Vagina (tissue), 2 donors: ENCODE measurements at regions not wholly inside any gene's neighbourhood (a gene's known extent, or its start where the extent isn't known, plus 50 kb on each side); places are given as distances from the start of the nearest gene placed in this dataset.

ENCODE experiments used
- POLR2A ChIP-seq, 2 donors: fragments of 450-650 bp; IDR thresholded peaks; one replicate each; pipeline ENCODE4 v1.6.1; 2017; ENCODE audit warnings: antibody characterized with exemption in 2 of 2, mild to moderate bottlenecking in 2 of 2, moderate library complexity in 2 of 2
- TF ChIP-seq, protein P1 (sequence below), 3 experiments: fragments of 450-650 bp in 2 of 3; fragments of 200-600 bp in 1 of 3; sonication (generic) in 1 of 3; IDR thresholded peaks; one replicate each; pipeline ENCODE4 v1.5.1; 2017 to 2019; ENCODE audit warnings: antibody characterized with exemption in 3 of 3, mild to moderate bottlenecking in 2 of 3, moderate library complexity in 2 of 3

DNA sequence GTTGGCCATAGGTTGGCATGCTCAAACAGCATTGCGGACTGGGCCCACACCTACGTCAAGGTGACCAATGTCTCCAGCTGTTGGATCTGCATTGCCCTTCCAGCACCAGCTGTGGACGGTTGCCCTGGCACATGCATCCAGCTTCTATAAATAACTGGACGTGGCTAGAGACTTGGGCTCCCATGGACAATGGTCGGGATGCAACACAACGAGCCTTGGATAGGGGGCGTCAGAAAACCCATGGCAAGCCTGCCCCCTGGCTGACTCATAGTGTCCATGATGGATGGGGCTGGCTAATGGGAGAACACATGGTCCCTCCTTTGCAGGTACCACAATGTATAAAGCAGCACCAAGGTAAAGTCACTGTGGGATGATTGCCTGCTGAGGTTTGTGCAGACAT is 331.6 kb upstream of the FAR2 start:
- TF ChIP-seq, protein P1, sequence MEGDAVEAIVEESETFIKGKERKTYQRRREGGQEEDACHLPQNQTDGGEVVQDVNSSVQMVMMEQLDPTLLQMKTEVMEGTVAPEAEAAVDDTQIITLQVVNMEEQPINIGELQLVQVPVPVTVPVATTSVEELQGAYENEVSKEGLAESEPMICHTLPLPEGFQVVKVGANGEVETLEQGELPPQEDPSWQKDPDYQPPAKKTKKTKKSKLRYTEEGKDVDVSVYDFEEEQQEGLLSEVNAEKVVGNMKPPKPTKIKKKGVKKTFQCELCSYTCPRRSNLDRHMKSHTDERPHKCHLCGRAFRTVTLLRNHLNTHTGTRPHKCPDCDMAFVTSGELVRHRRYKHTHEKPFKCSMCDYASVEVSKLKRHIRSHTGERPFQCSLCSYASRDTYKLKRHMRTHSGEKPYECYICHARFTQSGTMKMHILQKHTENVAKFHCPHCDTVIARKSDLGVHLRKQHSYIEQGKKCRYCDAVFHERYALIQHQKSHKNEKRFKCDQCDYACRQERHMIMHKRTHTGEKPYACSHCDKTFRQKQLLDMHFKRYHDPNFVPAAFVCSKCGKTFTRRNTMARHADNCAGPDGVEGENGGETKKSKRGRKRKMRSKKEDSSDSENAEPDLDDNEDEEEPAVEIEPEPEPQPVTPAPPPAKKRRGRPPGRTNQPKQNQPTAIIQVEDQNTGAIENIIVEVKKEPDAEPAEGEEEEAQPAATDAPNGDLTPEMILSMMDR (IDR thresholded peaks at IDR 0.05), result no peak
- TF ChIP-seq POLR2A (IDR thresholded peaks at IDR 0.05), result no peak
